ENCODE measurements at regions not wholly inside any gene's neighbourhood (a gene's known extent, or its start where the extent isn't known, plus 50 kb on each side); places are given as distances from the start of the nearest gene placed in this dataset.

DNA sequence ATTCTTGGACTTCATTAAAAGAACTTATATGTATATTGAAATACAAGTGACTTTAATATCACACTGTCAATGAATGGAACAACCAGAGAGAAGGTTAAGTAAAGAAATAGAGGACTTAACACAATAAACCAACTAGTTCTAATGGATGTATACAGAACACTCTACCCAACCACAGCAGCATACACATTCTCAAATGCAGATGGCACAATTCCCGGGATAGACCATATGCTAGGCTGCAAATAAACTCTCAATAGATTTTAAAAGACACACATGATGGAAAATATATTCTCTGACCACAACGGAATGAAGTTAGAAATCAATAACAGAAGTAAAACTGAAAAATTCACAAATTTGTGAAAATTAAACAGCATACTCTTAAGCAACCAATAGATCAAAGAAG is 214.3 kb upstream of the LINGO1 start:
- no peak for DNase-seq (ENCODE audit: low read depth)
- TF ChIP-seq, protein P1, sequence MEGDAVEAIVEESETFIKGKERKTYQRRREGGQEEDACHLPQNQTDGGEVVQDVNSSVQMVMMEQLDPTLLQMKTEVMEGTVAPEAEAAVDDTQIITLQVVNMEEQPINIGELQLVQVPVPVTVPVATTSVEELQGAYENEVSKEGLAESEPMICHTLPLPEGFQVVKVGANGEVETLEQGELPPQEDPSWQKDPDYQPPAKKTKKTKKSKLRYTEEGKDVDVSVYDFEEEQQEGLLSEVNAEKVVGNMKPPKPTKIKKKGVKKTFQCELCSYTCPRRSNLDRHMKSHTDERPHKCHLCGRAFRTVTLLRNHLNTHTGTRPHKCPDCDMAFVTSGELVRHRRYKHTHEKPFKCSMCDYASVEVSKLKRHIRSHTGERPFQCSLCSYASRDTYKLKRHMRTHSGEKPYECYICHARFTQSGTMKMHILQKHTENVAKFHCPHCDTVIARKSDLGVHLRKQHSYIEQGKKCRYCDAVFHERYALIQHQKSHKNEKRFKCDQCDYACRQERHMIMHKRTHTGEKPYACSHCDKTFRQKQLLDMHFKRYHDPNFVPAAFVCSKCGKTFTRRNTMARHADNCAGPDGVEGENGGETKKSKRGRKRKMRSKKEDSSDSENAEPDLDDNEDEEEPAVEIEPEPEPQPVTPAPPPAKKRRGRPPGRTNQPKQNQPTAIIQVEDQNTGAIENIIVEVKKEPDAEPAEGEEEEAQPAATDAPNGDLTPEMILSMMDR (conservative IDR thresholded peaks at IDR 0.05; ENCODE audit: low read depth, low read length), result no peak
- no peak overlapping the region for H3K4me3 ChIP-seq (ENCODE audit: low read length)

DNA sequence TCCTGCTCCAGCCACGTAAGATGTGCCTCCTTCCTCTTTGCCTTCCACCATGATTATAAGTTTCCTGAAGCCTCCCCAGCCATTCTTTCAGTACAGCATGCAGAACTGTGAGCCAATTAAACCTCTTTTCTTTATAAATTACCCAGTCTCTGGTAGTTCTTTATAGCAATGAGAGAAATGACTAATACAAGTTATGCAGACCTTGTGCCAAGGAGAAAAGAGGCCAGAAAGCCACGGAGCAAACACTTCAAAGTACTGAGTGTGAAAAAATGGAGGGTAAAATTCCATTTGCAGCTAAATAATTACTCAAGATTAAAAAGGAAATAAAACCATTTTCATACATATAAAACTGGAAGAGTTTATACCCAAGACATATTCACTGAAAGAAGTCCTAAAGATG is 213.6 kb upstream of the LINGO1 start:
- no peak for DNase-seq (ENCODE audit: low read depth)

DNA sequence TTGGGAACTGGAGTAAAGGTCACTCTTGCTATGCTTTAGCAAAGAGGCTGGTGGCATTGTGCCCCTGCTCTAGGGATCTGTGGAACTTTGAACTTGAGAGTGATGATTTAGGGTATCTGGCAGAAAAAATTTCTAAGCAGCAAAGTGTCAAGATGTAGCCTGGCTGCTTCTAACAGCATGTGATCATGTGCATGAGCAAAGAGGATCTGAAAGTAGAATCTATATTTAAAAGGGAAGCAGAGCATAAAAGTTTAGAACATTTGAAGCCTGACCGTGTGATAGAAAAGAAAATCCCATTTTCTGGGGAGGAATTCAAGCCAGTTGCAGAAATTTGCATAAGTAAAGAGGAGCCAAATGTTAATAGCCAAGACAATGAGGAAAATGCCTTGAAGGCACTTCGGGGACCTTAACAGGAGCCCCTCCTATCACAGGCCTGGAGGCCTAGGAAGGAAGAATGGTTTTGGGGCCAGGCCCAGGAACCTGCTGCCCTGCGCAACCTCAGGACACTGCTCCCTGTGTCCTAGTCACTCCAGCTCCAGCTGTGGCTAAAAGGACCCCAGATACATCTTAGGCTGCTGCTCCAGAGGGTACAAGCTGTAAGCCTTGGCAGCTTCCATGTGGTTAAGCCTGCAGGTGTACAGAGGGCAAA is 212.2 kb upstream of the LINGO1 start:
- DNase-seq (ENCODE audit: low read depth), result no peak
- H3K4me3 ChIP-seq (ENCODE audit: low read length), result no peak overlapping the region
- TF ChIP-seq, protein P1 (conservative IDR thresholded peaks at IDR 0.05; ENCODE audit: low read depth, low read length), result no peak

More for the DNA sequence above, 213.6 kb upstream of the LINGO1 start:
- TF ChIP-seq, protein P1 (conservative IDR thresholded peaks at IDR 0.05; ENCODE audit: low read depth, low read length), result no peak
- H3K4me3 ChIP-seq (ENCODE audit: low read length), result no peak overlapping the region

DNA sequence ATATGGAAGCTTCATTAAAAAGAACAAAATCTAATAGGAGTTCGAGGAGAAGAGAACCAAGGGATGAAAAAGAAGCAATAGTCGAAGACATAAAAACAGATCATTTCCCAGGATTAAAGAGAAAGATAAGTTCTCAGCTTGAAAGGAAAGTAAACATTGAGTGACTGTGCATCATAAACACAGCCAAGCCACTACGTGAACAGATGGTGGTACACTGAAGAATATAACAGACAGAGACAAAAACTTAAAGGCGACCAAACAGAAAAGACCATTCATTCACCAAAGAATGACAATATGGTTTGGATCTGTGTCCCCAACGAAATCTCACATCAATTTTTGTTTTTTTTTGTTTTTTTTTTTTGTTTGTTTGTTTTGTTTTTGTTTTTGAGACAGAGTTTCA is 210.8 kb upstream of the LINGO1 start:
- no peak for DNase-seq (ENCODE audit: low read depth)
- TF ChIP-seq, protein P1 (conservative IDR thresholded peaks at IDR 0.05; ENCODE audit: low read depth, low read length), result no peak
- H3K4me3 ChIP-seq (ENCODE audit: low read length), result no peak overlapping the region

DNA sequence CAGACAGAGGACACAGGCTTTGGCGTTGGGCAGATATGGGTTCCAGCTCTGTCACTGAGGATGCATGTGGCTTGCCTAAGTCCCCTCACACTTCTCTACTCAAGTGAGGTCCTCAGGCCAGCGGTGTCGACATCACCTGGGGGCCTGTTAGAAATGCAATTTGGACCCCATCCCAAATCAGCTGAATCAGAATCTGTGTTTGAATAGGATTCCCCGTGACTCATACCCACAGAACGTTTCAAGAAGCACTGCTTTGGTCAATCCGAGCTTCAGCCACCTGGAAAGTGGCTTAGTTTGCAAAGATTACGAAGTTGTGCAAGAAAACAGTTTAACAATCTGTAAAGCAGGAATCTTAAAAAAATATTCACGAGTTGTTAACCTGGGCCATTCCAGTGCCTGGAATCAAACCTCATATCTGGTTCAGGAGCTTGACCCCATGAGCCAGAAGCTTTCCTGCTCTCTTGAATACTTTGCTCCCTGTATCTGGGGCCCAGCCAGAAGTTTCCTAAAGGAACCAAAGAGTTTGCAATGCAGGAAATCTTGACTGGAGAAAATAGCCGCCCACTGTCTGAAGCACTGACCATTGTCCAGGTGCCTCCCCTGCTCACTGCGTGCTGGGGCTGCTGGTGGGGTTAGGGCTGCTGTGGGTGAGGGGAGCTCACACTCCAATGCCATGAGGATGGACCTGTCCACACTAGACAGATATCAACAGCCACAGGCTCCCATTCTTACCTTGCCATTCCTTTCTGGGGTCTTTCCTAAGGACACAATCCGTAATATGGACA is 208.5 kb upstream of the LINGO1 start:
- DNase-seq (ENCODE audit: low read depth), result peak; percentile 46
- TF ChIP-seq, protein P1 (conservative IDR thresholded peaks at IDR 0.05; ENCODE audit: low read depth, low read length), result no peak
- H3K4me3 ChIP-seq (ENCODE audit: low read length), result no peak overlapping the region

DNA sequence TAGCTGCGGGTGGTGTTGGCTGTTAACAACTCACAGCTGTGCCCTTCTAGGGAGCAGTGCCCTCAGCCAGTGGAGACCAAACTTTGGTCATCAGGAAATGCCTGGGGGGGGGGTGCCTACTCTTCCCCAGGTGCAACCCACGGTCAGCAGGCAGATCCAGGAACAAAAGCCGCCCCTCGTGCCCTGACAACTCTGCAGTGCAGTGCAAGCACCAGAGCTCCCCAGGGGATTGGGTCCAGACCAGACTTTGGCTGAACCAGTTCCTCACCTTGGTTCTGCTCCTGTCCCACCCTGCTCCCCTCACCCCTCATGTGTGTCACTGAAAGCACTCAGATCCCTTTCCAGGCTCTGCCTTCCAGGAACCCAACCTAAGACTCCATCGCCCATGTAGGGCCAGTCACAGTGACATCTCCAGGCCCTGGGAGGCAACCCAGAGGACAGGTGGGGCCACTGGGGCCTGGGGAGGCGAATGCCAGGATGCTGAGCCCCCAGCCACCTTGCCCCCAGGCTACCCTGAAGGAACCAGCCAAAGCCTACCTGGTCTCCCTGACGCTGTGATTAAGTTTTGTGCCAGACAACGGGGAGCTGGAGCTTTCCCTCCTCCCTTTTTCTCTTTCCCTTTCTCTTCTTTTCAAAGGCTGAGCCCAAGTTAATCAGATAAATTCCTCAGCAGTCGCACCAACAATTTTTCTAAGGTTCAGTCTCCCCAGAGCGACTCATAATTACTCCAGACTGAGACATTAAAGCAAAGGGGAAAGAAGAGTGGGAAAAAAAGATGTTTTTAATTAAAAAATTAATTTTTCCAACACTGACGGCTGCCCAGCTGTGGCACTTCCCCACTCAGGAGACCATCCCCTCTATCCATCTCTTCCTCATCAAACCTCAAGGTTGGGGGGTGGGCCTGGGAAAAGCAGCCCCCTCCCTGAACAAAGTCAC is 207.5 kb upstream of the LINGO1 start:
- TF ChIP-seq, protein P1 (conservative IDR thresholded peaks at IDR 0.05; ENCODE audit: low read depth, low read length), result no peak
- no peak for DNase-seq (ENCODE audit: low read depth)
- H3K4me3 ChIP-seq (ENCODE audit: low read length), result no peak overlapping the region

Data from retinal pigment epithelial cell (primary cell).